ENCODE measurements at regions not wholly inside any gene's neighbourhood (a gene's known extent, or its start where the extent isn't known, plus 50 kb on each side); places are given as distances from the start of the nearest gene placed in this dataset.
"Not testable (repeated sequence)": the region's sequence is repeated elsewhere in the genome, so short reads cannot be mapped to it uniquely, and the experiment has no call there.

- no peak for DNase-seq (ENCODE audit: extremely low read depth, insufficient read length)
- H3K27me3 ChIP-seq (replicated peaks; ENCODE audit: control insufficient read depth, insufficient read depth, low read length): no peaks in the 10 kb centered on the region
- H3K4me3 ChIP-seq (replicated peaks; ENCODE audit: low read depth, low read length): no peak overlapping the region
- no peaks in the 10 kb centered on the region for H3K36me3 ChIP-seq (ENCODE audit: control insufficient read depth, insufficient read depth, low read length)
- TF ChIP-seq, protein P1, sequence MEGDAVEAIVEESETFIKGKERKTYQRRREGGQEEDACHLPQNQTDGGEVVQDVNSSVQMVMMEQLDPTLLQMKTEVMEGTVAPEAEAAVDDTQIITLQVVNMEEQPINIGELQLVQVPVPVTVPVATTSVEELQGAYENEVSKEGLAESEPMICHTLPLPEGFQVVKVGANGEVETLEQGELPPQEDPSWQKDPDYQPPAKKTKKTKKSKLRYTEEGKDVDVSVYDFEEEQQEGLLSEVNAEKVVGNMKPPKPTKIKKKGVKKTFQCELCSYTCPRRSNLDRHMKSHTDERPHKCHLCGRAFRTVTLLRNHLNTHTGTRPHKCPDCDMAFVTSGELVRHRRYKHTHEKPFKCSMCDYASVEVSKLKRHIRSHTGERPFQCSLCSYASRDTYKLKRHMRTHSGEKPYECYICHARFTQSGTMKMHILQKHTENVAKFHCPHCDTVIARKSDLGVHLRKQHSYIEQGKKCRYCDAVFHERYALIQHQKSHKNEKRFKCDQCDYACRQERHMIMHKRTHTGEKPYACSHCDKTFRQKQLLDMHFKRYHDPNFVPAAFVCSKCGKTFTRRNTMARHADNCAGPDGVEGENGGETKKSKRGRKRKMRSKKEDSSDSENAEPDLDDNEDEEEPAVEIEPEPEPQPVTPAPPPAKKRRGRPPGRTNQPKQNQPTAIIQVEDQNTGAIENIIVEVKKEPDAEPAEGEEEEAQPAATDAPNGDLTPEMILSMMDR (IDR thresholded peaks at IDR 0.05; ENCODE audit: insufficient read depth, low read length, poor library complexity, severe bottlenecking): no peak
Measured at GRCh38 chr1:117739504-117739903, 133.7 kb downstream of the TENT5C start.

DNA sequence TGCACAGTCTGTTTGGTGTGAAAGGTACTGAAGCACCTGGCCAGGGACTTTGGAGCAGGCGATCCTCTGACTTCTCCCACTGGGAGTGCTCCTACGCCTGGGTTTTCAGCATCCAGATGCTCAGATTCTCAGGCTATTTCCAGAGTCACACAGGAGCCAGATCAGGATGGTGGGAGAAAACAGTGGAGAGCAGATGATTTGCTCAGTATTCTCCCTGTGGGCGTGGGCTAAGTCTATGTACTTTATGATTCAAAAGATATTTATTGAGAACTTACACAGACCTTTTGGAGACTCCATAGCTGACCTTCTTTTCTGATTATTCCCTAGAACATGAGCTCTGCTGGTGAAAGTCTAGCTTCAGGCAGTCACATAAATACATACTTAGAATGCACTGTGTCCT is 134.6 kb downstream of the TENT5C start:
- H3K36me3 ChIP-seq (ENCODE audit: control insufficient read depth, insufficient read depth, low read length): no peaks in the 10 kb centered on the region
- no peak for DNase-seq (ENCODE audit: extremely low read depth, insufficient read length)
- H3K4me3 ChIP-seq (replicated peaks; ENCODE audit: low read depth, low read length): no peak overlapping the region
- no peaks in the 10 kb centered on the region for H3K27me3 ChIP-seq (replicated peaks; ENCODE audit: control insufficient read depth, insufficient read depth, low read length)
- TF ChIP-seq, protein P1 (IDR thresholded peaks at IDR 0.05; ENCODE audit: insufficient read depth, low read length, poor library complexity, severe bottlenecking): no peak

GRCh38 chr1:117746565-117746964 is 140.7 kb downstream of the TENT5C start:
- not testable (repeated sequence) for DNase-seq (ENCODE audit: extremely low read depth, insufficient read length); H3K27me3 ChIP-seq (replicated peaks; ENCODE audit: control insufficient read depth, insufficient read depth, low read length); H3K4me3 ChIP-seq (replicated peaks; ENCODE audit: low read depth, low read length)

DNA sequence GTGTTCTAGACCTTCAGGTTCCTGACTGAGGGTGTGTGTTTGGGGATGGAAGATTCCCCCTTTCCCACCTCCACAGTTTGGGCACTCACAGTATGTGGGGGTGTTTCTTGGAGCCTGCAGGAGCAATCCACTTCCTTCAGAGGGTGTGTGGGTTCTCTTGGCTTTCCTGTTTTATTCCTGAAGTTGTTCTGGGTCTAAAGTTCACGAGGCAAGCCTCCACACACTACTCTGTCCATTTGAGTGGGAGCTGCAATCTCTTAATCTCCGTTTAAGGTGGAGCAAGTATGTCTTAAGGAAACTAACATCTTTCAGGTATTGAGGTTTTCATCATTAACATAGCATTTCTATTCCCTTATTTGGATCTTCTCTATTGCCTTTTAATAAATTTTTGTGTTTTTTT is 141.8 kb downstream of the TENT5C start:
- H3K27me3 ChIP-seq (replicated peaks; ENCODE audit: control insufficient read depth, insufficient read depth, low read length): no peaks in the 10 kb centered on the region
- TF ChIP-seq, protein P1 (IDR thresholded peaks at IDR 0.05; ENCODE audit: insufficient read depth, low read length, poor library complexity, severe bottlenecking): no peak
- no peak overlapping the region for H3K4me3 ChIP-seq (replicated peaks; ENCODE audit: low read depth, low read length)
- no peak for DNase-seq (ENCODE audit: extremely low read depth, insufficient read length)
- H3K36me3 ChIP-seq (ENCODE audit: control insufficient read depth, insufficient read depth, low read length): no peaks in the 10 kb centered on the region

More at GRCh38 chr1:117746565-117746964, 140.7 kb downstream of the TENT5C start:
- H3K36me3 ChIP-seq (ENCODE audit: control insufficient read depth, insufficient read depth, low read length): not testable (repeated sequence)

GRCh38 chr1:117751321-117751720 is 145.5 kb downstream of the TENT5C start:
- no peak for DNase-seq (ENCODE audit: extremely low read depth, insufficient read length)
- H3K4me3 ChIP-seq (replicated peaks; ENCODE audit: low read depth, low read length): no peak overlapping the region
- TF ChIP-seq, protein P1 (IDR thresholded peaks at IDR 0.05; ENCODE audit: insufficient read depth, low read length, poor library complexity, severe bottlenecking): no peak
- no peaks in the 10 kb centered on the region for H3K36me3 ChIP-seq (ENCODE audit: control insufficient read depth, insufficient read depth, low read length)
- no peaks in the 10 kb centered on the region for H3K27me3 ChIP-seq (replicated peaks; ENCODE audit: control insufficient read depth, insufficient read depth, low read length)

DNA sequence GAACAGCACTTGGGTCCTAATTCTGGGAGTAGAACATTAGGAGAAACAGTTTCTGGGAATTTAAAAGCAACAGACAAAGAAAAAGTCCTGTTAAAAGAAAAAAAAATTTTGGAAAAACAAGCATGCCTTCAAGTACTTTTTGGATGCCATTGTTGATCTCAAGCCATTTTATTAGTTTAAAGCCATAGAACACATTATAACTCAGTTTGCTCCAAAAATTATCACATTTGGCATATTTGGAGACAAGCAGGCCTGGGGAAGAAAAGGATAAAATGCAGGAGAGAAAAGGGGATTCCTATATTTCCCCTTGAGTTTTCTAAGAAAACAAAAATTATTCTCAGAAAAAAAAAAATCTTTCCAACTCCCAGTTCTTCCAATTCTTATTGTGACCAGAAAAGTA is 146.8 kb downstream of the TENT5C start:
- Histone ChIP-seq H3K27me3 (replicated peaks; ENCODE audit: control insufficient read depth, insufficient read depth, low read length) (no peaks in the 10 kb centered on the region), H3K4me3 (replicated peaks; ENCODE audit: low read depth, low read length) (no peak overlapping the region), H3K36me3 (ENCODE audit: control insufficient read depth, insufficient read depth, low read length) (no peaks in the 10 kb centered on the region)
- TF ChIP-seq, protein P1 (IDR thresholded peaks at IDR 0.05; ENCODE audit: insufficient read depth, low read length, poor library complexity, severe bottlenecking): no peak
- no peak for DNase-seq (ENCODE audit: extremely low read depth, insufficient read length)
